ENCODE measurements at regions not wholly inside any gene's neighbourhood (a gene's known extent, or its start where the extent isn't known, plus 50 kb on each side); places are given as distances from the start of the nearest gene placed in this dataset.
A peak's percentile ranks its signal among the peaks of the same experiment; 100 is the strongest.

DNA sequence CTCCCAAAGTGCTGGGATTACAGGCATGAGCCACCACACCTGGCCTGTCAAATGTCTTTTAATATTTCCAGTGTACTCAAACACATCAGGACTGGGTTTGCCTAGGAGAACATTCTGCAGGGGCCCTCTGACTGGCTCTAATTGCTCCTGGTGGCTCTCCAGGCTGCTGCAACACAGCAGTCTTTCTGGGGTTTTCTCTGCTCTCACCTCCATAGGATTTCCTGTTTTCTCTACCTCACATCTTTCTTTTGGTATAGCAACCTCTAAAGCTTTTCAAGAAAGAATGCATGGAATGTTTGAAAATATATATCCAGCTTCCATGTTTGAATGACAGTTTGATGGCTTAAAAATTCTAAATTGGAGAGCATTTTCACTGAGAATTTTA, 83.3 kb upstream of the IGSF10 start:
- H3K4me3 ChIP-seq (ENCODE audit: low read depth, low read length) = no peak overlapping the region
- no peak for DNase-seq (ENCODE audit: low read depth, low spot score)
- in situ Hi-C loops (cut with HindIII; ENCODE audit: low sequenced_read_pairs) = no loop called here
- TF ChIP-seq, protein P1, sequence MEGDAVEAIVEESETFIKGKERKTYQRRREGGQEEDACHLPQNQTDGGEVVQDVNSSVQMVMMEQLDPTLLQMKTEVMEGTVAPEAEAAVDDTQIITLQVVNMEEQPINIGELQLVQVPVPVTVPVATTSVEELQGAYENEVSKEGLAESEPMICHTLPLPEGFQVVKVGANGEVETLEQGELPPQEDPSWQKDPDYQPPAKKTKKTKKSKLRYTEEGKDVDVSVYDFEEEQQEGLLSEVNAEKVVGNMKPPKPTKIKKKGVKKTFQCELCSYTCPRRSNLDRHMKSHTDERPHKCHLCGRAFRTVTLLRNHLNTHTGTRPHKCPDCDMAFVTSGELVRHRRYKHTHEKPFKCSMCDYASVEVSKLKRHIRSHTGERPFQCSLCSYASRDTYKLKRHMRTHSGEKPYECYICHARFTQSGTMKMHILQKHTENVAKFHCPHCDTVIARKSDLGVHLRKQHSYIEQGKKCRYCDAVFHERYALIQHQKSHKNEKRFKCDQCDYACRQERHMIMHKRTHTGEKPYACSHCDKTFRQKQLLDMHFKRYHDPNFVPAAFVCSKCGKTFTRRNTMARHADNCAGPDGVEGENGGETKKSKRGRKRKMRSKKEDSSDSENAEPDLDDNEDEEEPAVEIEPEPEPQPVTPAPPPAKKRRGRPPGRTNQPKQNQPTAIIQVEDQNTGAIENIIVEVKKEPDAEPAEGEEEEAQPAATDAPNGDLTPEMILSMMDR (IDR thresholded peaks at IDR 0.05; ENCODE audit: low read depth, low read length) = no peak

DNA sequence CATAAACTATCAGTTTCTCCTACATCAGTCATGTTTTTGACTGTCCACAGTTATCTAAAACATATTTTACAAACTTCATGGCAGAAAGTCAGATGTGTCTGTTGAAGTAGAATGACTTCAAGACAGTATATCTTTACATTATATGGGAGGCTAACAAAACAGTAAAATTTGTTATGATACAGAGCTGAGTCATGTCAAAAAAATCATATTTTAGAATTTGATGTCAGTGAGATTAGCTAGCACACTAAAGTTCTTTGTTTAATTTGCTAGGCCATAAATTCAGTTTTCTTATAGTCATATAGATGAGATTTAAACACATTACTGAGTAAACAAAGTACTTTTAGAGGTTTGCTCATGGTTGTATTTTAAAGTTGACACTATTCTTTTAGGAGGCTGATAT, 80.3 kb upstream of the IGSF10 start:
- in situ Hi-C loops (cut with HindIII; ENCODE audit: low sequenced_read_pairs) = no loop called here
- DNase-seq (ENCODE audit: low read depth, low spot score) = no peak
- TF ChIP-seq, protein P1 (IDR thresholded peaks at IDR 0.05; ENCODE audit: low read depth, low read length) = no peak
- no peak overlapping the region for H3K4me3 ChIP-seq (ENCODE audit: low read depth, low read length)

DNA sequence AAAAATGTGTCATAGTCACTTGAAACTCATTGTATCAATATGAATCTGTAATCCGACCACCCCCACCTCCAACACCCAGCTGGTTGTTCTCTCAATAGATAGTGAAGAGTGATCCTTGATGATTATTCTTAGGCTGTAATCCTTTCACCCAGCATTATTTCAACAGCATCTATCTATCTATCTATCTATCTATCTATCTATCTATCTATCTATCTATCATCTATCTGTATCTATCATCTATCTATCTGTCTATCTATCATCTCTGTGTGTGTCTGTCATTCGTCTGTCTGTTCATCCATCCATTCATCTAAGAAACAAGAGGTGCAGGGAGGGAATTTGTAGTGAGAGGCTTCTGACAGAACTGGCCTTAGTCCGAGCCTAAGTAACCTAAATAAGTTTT, 78.7 kb upstream of the IGSF10 start:
- TF ChIP-seq, protein P1 (IDR thresholded peaks at IDR 0.05; ENCODE audit: low read depth, low read length) = no peak
- in situ Hi-C loops (cut with HindIII; ENCODE audit: low sequenced_read_pairs) = no loop called here
- no peak overlapping the region for H3K4me3 ChIP-seq (ENCODE audit: low read depth, low read length)
- no peak for DNase-seq (ENCODE audit: low read depth, low spot score)

DNA sequence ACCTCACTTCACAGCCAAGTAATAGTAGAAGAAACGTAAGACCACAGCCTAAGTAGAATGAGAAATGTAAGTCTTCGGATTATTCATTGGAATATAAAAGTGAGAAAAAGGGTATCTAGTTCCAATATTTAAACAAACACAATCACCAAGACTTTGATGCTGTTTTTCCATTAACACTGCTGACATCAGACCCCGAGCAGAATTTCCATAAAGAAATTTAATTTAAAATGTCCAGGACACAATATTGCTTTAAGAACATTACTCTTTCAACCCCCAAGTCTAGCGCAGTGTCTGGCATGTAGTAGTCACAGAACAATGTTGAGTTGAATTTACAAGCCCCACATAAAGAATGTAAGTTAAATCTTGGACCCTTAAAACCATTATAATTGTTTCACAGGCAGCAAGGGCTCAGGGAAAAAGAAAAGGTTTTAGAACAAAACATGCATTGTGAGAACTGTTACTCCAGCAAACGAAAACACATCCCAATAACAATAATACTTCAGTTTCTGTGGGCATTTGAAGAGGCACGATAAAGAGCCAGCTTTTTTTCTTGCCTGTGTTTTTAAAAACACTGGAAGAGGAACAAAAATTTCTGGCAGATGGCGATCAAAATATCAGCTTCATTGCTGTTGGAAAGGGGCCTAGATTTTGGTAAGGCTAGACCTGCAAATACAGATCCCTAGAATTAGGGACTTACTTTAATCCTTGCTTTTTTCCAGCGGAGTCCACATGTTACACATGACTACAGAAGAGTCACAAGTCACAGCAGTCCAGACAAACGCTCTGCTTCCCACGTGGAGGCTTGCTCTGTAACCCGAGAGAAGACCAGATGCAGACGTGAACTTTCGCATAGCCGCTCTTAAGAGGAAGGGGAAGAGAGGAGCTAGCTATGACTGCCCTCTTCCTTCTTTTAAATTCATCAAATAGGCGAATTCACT, 77.9 kb upstream of the IGSF10 start:
- in situ Hi-C loops (cut with HindIII; ENCODE audit: low sequenced_read_pairs) = no loop called here
- peak; percentile 39 for DNase-seq (ENCODE audit: low read depth, low spot score)
- TF ChIP-seq, protein P1 (IDR thresholded peaks at IDR 0.05; ENCODE audit: low read depth, low read length) = no peak
- no peak overlapping the region for H3K4me3 ChIP-seq (ENCODE audit: low read depth, low read length)

DNA sequence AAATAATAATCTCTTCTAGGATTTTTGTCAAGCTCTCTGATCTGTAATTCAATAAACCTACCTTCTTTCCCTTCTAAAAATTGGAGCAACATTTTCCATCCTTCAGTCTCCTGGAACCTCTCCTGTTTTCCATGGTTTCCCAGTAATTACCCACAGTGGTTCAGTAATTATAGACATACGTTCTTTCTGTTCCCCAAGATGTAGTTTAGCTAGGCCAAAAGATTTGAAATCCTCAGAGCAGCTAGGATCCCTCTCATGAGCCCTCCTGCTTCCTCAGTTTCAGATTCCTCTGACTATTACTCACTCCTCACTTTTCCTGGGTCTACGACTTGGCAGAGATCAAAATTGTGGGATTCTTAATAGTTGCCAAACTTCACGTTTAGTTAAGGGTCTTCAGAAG, 76.9 kb upstream of the IGSF10 start:
- peak; percentile 50 for DNase-seq (ENCODE audit: low read depth, low spot score)
- in situ Hi-C loops (cut with HindIII; ENCODE audit: low sequenced_read_pairs) = no loop called here

DNA sequence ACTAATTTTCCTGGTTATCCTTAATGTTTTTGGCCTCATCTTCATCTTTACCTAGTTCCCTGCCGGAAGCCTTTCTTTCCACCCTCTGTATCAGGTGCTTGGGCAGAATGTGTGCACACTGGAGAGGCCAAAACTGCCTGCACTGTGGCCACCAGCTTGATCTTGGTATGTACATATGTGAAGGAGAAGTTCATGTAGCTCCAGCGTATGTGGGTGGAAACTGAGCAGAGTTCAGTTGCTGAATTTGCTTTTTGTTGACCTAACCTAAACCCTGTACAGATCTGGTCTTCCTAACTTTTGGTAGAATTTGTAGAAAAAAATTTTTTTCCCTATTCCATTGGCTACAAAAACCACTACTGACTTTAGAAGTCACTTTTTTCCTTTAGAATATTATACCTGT, 65.9 kb upstream of the IGSF10 start:
- DNase-seq (ENCODE audit: low read depth, low spot score) = no peak
- TF ChIP-seq, protein P1 (IDR thresholded peaks at IDR 0.05; ENCODE audit: low read depth, low read length) = no peak
- no peak overlapping the region for H3K4me3 ChIP-seq (ENCODE audit: low read depth, low read length)
- in situ Hi-C loops (cut with HindIII; ENCODE audit: low sequenced_read_pairs) = no loop called here

More for the DNA sequence above, 76.9 kb upstream of the IGSF10 start:
- H3K4me3 ChIP-seq (ENCODE audit: low read depth, low read length) = no peak overlapping the region
- TF ChIP-seq, protein P1 (IDR thresholded peaks at IDR 0.05; ENCODE audit: low read depth, low read length) = no peak

Measured in astrocyte of the spinal cord (primary cell).